ENCODE measurements at regions not wholly inside any gene's neighbourhood (a gene's known extent, or its start where the extent isn't known, plus 50 kb on each side); places are given as distances from the start of the nearest gene placed in this dataset.
"Not testable (repeated sequence)": the region's sequence is repeated elsewhere in the genome, so short reads cannot be mapped to it uniquely, and the experiment has no call there.

GRCh38 chr2:208686665-208687064 is 280.1 kb downstream of the PTH2R start:
- no peak for DNase-seq

GRCh38 chr2:208687720-208688119 is 281.1 kb downstream of the PTH2R start:
- DNase-seq, result not testable (repeated sequence)

GRCh38 chr2:208698114-208698513 is 291.5 kb downstream of the PTH2R start:
- DNase-seq, result no peak

- DNase-seq, result no peak
Measured at GRCh38 chr2:208708486-208708885, 301.9 kb downstream of the PTH2R start.

DNA sequence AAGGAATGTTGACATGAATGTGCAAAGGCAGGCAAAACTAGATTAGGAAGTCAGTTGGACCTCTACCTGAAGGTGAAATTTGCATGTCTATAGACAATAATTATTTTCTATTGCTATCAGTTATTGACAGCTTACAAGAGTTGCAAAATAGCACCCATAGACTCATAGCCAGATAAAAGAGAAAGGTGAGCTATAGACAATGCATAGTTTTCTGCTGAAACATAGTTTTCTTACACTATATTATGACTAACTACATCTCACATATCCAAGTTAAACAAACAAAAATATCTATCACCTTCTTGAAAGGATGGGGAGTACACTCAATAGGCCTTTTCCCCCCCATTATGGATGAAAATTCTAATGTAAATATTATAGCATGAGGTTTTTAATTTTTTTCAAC is 305.0 kb downstream of the PTH2R start:
- no peak for DNase-seq

DNA sequence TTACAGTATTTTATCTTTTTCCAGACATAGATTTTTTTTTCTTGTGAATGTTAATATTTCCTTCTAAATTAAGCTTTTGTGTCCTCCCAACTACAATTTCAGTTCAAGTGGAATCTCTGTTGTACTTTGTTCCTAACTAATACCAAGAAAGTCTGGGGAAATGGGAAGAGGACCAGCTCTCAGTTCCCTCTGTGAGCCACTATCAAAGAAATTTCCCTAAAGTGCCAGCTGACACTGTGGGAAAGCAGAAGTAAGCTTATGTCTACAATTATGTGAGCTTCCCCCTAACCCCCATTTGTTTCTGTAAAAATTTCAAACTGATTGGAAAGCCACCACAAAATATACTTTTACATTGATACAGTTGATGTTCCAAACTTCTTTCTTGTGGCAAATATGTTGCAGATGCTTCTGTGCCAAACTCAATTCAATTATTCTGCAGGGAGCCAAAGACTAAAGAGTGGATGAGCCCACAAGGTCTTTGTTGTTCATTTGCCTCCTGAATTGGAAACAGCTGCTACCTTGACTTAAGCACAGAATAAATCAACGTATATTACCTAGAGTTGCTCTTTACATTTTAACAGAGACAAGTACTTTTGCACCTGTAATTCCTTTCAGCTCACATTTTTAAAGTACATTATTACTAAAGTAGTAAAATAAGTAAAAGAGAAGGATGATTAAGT is 306.6 kb downstream of the PTH2R start:
- DNase-seq, result no peak

DNA sequence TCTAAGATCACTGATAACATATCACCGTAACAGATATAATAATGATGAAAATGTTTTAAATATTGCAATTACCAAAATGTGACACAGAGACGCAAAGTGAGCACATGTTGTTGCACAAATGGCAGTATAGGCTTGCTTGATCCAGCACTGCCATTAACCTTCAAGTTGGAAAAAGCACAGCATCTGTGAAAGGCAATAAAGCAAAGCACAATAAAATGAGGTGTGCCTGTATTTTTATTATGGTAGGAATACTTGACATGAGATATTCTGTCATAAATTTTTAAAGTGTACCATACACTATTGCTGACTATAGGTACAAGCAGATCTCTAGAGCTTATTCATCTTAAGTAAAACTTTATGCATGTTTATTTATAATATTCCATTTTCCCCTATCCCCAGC is 312.2 kb downstream of the PTH2R start:
- no peak for DNase-seq

DNA sequence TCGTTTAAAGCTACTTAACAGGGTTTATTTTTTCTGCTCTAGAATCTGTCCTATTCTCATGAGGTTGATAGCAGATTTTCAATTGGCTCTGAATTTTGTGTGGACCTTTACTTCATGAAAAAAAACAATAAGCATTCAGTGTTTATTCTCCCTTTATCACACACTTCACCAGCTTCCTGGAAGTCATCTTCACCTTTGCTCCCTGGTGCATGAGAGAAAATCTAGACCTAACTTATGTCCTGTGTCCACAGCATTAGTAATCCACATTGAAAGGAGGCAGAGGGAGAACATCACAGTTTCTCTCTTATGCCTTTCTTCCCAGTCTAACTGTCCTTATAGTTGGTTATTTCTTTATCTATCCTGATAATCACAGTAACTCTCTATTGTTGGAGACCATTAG is 316.1 kb downstream of the PTH2R start:
- DNase-seq, result no peak

- no peak for DNase-seq
Measured at GRCh38 chr2:208725280-208725679, 318.7 kb downstream of the PTH2R start.

DNA sequence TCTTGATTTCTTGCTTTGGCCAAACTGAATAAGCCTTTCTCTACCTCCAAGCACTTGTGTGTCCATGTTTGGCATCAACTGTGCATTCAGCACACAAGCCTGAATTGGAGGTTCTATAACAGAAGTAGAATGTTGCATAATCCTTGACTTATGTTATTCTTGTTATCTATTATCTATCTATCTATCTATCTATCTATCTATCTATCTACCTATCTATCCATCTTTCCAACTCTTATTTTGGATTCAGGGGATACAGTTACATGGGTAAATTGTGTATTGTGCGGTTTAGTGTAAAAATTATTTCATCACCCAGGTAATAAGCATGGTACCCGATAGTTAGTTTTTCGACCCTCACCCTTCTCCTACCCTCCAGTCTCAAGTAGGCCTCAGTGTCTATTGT is 319.6 kb downstream of the PTH2R start:
- no peak for DNase-seq

DNA sequence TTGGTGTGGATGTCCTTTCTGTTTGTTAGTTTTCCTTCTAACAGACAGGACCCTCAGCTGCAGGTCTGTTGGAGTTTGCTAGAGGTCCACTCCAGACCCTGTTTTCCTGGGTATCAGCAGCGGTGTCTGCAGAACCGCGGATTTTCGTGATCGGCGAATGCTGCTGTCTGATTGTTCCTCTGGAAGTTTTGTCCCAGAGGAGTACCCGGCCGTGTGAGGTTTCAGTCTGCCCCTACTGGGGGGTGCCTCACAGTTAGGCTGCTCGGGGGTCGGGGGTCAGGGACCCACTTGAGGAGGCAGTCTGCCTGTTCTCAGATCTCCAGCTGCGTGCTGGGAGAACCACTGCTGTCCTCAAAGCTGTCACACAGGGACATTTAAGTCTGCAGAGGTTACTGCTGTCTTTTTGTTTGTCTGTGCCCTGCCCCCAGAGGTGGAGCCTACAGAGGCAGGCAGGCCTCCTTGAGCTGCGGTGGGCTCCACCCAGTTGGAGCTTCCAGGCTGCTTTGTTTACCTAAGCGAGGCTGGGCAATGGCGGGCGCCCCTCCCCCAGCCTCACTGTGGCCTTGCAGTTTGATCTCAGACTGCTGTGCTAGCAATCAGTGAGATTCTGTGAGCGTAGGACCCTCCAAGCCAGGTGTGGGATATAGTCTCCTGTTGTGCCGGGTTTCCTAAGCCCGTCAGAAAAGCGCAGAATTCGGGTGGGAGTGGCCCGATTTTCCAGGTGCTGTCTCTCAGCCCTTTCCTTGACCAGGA is 345.2 kb downstream of the PTH2R start:
- DNase-seq, result not testable (repeated sequence)

- no peak for DNase-seq
Measured at GRCh38 chr2:208757364-208757763, 350.8 kb downstream of the PTH2R start.

DNA sequence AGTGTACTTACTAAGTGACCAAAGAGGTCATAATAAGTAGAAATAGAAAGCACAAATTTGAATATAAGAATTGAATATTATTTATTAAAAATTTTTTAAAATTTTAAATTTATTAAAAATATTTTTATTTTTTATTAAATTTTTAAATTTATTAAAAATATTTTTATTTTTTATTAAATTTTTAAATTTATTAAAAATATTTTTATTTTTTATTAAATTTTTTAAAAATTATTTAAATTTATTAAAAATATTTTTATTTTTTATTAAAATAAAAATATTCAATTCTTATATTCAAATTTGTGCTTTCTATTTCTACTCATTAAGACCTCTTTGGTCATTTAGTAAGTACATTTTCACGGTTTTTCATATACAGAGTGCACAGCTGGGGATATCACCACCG is 366.5 kb downstream of the PTH2R start:
- not testable (repeated sequence) for DNase-seq

DNA sequence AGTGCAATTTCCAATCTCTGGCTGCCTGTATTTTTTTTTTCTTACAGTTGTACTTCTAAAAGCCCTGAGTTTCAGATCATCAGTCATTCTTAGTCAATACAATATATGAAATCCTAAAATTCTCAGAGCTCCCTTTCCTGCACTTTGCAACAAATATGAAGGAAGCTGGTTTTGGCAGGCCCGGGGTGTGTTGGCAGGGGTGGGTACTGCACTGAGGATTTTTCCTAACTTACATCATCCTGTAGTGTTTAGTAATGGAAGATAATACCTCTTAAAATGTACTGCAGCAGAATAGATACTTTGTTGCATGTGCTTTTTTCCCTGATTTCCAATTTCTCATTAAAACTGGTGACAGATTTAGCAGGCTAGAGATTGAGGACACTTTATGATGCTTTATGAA is 374.6 kb downstream of the PTH2R start:
- DNase-seq, result no peak

- no peak for DNase-seq
Measured at GRCh38 chr2:208782097-208782496, 375.5 kb downstream of the PTH2R start.

GRCh38 chr2:208783184-208783583 is 376.6 kb downstream of the PTH2R start:
- no peak for DNase-seq

DNA sequence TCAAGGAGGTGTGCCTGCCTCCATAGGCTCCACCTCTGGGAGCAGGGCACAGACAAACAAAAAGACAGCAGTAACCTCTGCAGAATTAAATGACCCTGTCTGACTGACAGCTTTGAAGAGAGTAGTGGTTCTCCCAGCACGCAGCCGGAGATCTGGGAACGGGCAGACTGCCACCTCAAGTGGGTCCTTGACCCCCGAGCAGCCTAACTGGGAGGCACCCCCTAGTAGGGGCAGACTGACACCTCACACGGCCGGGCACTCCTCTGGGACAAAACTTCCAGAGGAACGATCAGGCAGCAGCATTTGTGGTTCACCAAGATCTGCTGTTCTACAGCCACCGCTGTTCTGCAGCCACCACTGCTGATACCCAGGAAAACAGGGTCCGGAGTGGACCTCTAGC is 378.2 kb downstream of the PTH2R start:
- DNase-seq, result not testable (repeated sequence)

GRCh38 chr2:208791257-208791656 is 384.7 kb downstream of the PTH2R start:
- no peak for DNase-seq

DNA sequence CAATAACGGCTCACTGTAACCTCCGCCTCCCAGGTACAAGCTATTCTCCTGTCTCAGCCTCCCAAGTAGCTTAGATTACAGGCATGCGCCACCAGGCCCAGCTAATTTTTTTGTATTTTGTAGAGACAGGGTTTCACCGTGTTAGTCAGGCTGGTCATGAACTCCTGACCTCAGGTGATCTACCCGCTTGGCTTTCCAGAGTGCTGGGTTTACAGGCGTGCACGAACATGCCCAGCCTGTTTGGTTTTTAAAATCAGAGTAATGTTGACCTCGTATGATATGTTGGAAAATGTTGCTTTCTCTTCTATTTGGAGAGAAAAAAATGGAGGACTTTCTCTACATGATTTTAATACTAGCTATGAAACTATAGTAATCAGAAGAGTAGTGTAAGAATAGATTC is 386.2 kb downstream of the PTH2R start:
- no peak for DNase-seq

DNA sequence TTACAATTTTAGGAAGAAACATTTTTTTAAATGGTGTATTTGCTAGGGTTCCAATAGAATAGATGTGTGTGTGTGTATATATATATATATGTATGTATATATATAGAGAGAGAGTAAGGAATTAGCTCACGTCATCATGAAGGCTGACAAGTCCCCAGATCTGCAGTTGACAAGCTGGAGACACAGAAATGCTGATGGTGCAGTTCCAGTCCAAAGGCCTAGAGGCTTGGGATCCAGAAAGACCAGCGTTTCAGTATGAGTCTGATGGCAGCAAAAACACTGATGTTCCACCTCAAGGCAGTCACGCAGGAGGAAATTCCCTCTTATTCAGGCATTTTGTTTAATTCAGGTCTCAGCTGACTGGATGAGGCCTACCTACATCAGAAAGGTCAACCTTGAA is 386.8 kb downstream of the PTH2R start:
- no peak for DNase-seq

- DNase-seq, result no peak
Measured at GRCh38 chr2:208794288-208794975, 387.8 kb downstream of the PTH2R start.

DNA sequence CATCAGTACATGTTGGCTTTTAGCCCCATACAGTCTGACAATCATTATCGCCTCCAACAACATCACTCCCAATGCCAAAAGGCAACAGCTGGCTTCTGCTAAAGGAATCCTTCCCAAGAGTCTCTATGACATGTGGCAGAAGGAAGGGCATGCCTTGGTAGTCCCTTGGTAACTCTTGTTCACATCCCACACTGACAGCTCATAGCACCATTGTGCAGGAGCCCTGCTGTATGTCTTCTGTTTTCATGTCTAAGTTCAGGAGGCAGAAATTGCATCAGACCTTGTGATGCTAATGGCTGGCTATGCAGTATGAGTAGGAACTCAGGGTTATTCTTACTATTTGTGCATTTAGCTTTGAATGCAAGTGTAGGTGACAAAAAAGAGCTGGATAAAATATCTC is 392.1 kb downstream of the PTH2R start:
- DNase-seq, result no peak

DNA sequence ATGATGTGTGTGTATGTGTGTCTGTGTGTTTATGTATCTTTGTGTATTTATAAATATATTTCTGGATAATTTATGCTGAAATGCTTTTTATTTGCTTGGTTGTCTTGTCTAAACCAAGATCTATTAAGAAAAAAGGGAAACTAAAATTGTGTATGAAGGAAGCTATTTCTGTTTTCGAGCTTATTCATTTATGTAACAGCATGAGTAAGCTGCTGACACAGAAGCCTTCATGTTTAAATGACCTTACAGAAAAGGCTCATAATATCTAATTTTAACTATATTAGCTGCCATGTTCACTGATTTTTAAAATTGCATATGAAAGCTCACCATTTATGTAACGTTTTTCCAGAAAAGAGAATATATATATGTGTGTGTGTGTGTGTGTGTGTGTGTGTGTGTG is 392.8 kb downstream of the PTH2R start:
- no peak for DNase-seq

DNA sequence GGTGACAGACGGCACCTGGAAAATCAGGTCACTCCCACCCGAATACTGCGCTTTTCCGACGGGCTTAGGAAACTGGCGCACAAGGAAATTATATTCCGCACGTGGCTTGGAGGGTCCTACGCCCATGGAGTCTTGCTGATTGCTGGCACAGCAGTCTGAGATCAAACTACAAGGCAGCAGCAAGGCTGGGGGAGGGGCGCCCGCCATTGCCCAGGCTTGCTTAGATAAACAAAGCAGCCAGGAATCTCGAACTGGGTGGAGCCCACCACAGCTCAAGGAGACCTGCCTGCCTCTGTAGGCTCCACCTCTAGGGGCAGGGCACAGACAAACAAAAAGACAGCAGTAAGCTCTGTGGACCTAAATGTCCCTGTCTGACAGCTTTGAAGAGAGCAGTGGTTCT is 394.3 kb downstream of the PTH2R start:
- DNase-seq, result not testable (repeated sequence)
